HepG2 (cell line): ENCODE measurements at regions not wholly inside any gene's neighbourhood (a gene's known extent, or its start where the extent isn't known, plus 50 kb on each side); places are given as distances from the start of the nearest gene placed in this dataset.
"Not testable (repeated sequence)": the region's sequence is repeated elsewhere in the genome, so short reads cannot be mapped to it uniquely, and the experiment has no call there.

Experiments
- ATAC-seq: fragments of 200-7000 bp; cut with Tn5 transposase; 3 replicates; pipeline ENCODE4 v1.9.1; 2020; ENCODE audit warnings: mild to moderate bottlenecking, moderate library complexity
- BruUV-seq: library from RNA; stranded (reverse); fragments of 400-500 nt; replicated peaks from 2 replicates; lab custom pipeline; 2021; lab: Mats Ljungman, UMichigan
- CTCF ChIA-PET: fragments of 300-600 bp; formaldehyde crosslinking; extraction: SDS; loops from one replicate; lab custom pipeline; 2021; ENCODE audit warnings: low total read pairs, inconsistent platforms, low intra/inter-chr PET ratio; lab: Yijun Ruan, JAX
- POLR2A ChIA-PET: fragments of 350-600 bp; sonication (Branson Sonifier 250); formaldehyde crosslinking; loops from one replicate; lab custom pipeline; 2020; ENCODE audit warnings: antibody characterized with exemption, inconsistent platforms; lab: Yijun Ruan, JAX
- DNase-seq: peaks from one replicate; pipeline ENCODE4 v3.0.0-alpha.2; 2015; ENCODE audit warnings: low spot score
- FAIRE-seq: peaks from 3 replicates; lab custom pipeline; 2011; peaks lifted over from hg19 to GRCh38; lab: Jason Lieb, UNC
- H2AFZ ChIP-seq: one replicate; pipeline ENCODE4 v1.6.1; 2011; ENCODE audit warnings: low read length, inconsistent platforms
- H3K27ac ChIP-seq: fragments of 300-600 bp; 3 replicates; pipeline ENCODE4 v1.8.0; 2011; ENCODE audit warnings: mixed run types, mild to moderate bottlenecking, mixed read lengths, low read length, inconsistent platforms; ENCODE audit not compliant: insufficient read depth; ENCODE audit errors: extremely low read length
- H3K27me3 ChIP-seq, 2 experiments: fragments of 200-600 bp in 1 of 2; 2 replicates in 1 of 2; 3 replicates in 1 of 2; pipeline versions ENCODE4 v1.6.0 to v1.8.0; 2011; ENCODE audit warnings: low read length in 2 of 2, mild to moderate bottlenecking in 2 of 2, moderate library complexity in 2 of 2, inconsistent platforms in 1 of 2; ENCODE audit not compliant: insufficient read depth in 2 of 2, control insufficient read depth in 1 of 2
- H3K36me3 ChIP-seq, 2 experiments: fragments of 200-600 bp in 1 of 2; replicated peaks in 1 of 2; 2 replicates in 1 of 2; 3 replicates in 1 of 2; pipeline versions ENCODE4 v1.5.1 to v1.8.0; 2011; ENCODE audit warnings: low read length in 2 of 2, inconsistent platforms in 1 of 2; ENCODE audit not compliant: insufficient read depth in 2 of 2, control insufficient read depth in 1 of 2
- H3K4me1 ChIP-seq: 2 replicates; pipeline ENCODE4 v1.5.1; 2012; ENCODE audit warnings: low read length, inconsistent platforms; ENCODE audit not compliant: insufficient read depth
- H3K4me2 ChIP-seq: 2 replicates; pipeline ENCODE4 v1.6.0; 2011; ENCODE audit warnings: low read depth, low read length, inconsistent platforms
- H3K4me3 ChIP-seq, 3 experiments: fragments of 200-600 bp in 1 of 3; sonication (generic), shearing (Covaris generic) in 1 of 3; replicated peaks in 1 of 3; 2 replicates each; pipeline ENCODE4 v1.5.1; 2011 to 2016; ENCODE audit warnings: low read length in 3 of 3, inconsistent platforms in 2 of 3, low read depth in 2 of 3, mild to moderate bottlenecking in 2 of 3, control low read depth in 1 of 3, mixed read lengths in 1 of 3; ENCODE audit not compliant: insufficient read depth in 1 of 3
- H3K79me2 ChIP-seq: one replicate; pipeline ENCODE4 v1.6.1; 2011; ENCODE audit warnings: low read length, inconsistent platforms; ENCODE audit not compliant: insufficient read depth
- H3K9ac ChIP-seq: 2 replicates; pipeline ENCODE4 v1.6.0; 2011; ENCODE audit warnings: mild to moderate bottlenecking, low read depth, low read length, inconsistent platforms; ENCODE audit not compliant: insufficient read depth
- H3K9me3 ChIP-seq: 2 replicates; pipeline ENCODE4 v1.5.1; 2012; ENCODE audit warnings: mild to moderate bottlenecking, low read length
- H4K20me1 ChIP-seq: 2 replicates; pipeline ENCODE4 v1.6.0; 2011; ENCODE audit warnings: inconsistent platforms, mild to moderate bottlenecking, low read length, moderate library complexity; ENCODE audit not compliant: insufficient read depth
- HNRNPK ChIP-seq: fragments of 200-400 bp; formaldehyde crosslinking; IDR thresholded peaks from 2 replicates; pipeline ENCODE4 v1.6.1; 2018; ENCODE audit warnings: low read length, low read depth, moderate library complexity, mild to moderate bottlenecking; ENCODE audit not compliant: poor library complexity, severe bottlenecking
- IRX3 ChIP-seq: sonication (generic); formaldehyde crosslinking; IDR thresholded peaks from 2 replicates; pipeline ENCODE4 v1.8.1; 2023; ENCODE audit warnings: mild to moderate bottlenecking, low read depth, missing genetic modification reagents, borderline replicate concordance
- TFDP2 ChIP-seq: sonication (generic); formaldehyde crosslinking; IDR thresholded peaks from 2 replicates; pipeline ENCODE4 v1.4.0; 2020; ENCODE audit warnings: missing genetic modification reagents
- ZFP36L2 ChIP-seq: sonication (generic); formaldehyde crosslinking; IDR thresholded peaks from 2 replicates; pipeline ENCODE4 v1.4.0; 2020; ENCODE audit warnings: missing genetic modification reagents
- ZNF225 ChIP-seq: sonication (generic); formaldehyde crosslinking; IDR thresholded peaks from 2 replicates; pipeline ENCODE4 v1.4.0; 2020; ENCODE audit warnings: mild to moderate bottlenecking, missing genetic modification reagents
- ZNF704 ChIP-seq: sonication (generic); formaldehyde crosslinking; IDR thresholded peaks from 2 replicates; pipeline ENCODE4 v1.8.1; 2023; ENCODE audit warnings: mild to moderate bottlenecking, inconsistent platforms, moderate library complexity, missing genetic modification reagents, borderline replicate concordance
- WGBS: methylation state at CpG from one replicate; pipeline ENCODE4 v1.1.6; 2017; ENCODE audit warnings: low lambda C conversion rate; 5-methylcytosine and 5-hydroxymethylcytosine counted together
- in situ Hi-C: cut with HindIII; loops from 2 replicates; pipeline ENCODE4 v1.10.0; 2017; ENCODE audit warnings: low pct_unique_long_range_greater_than_20kb; ENCODE audit not compliant: extremely low pct_ligation_motif_present
- intact Hi-C: fragments of 100-400 bp; cut with micrococcal nuclease; formaldehyde crosslinking; loops from one replicate; pipeline ENCODE4 v1.10.0; 2022; ENCODE audit not compliant: unreplicated experiment

GRCh38 chr1:233470741-233471499 is 143.0 kb upstream of the KCNK1 start:
- H3K27me3 ChIP-seq, result no peaks in the 10 kb centered on the region; a peak in 1 of 5 replicates
- no peaks in the 10 kb centered on the region for H4K20me1 ChIP-seq
- H3K4me1 ChIP-seq, result peaks cover 12% of the 10 kb centered on the region
- no peak overlapping the region for H3K4me3 ChIP-seq
- H2AFZ ChIP-seq, result no peak overlapping the region
- BruUV-seq, result no TSS peak
- no peak for DNase-seq
- H3K36me3 ChIP-seq, result no peaks in the 10 kb centered on the region
- no peak overlapping the region for H3K9ac ChIP-seq
- no peak for FAIRE-seq
- POLR2A ChIA-PET, result no interaction called here
- CTCF ChIA-PET, result no interaction called here
- in situ Hi-C loops, result no loop called here
- ATAC-seq, result no peak
- intact Hi-C loops, result no loop called here
- peaks cover 2% of the 10 kb centered on the region; the same call in 1 of the 2 replicates for H3K9me3 ChIP-seq
- 18% methylated on average over 6 of the region's 6 CpGs for WGBS
- H3K27ac ChIP-seq, result no peak overlapping the region
- TF ChIP-seq ZFP36L2 (CRISPR knock-in tag) (no peak), HNRNPK (no peak), TFDP2 (CRISPR knock-in tag) (no peak), IRX3 (no peak), ZNF704 (CRISPR knock-in tag) (no peak), ZNF225 (CRISPR knock-in tag) (no peak)
- no peak overlapping the region for H3K4me2 ChIP-seq
- H3K79me2 ChIP-seq, result no peaks in the 10 kb centered on the region

GRCh38 chr1:233471851-233472250 is 142.1 kb upstream of the KCNK1 start:
- H3K36me3 ChIP-seq, in situ Hi-C loops, H3K4me2 ChIP-seq, H3K9me3 ChIP-seq, H2AFZ ChIP-seq, CTCF ChIA-PET, H3K27me3 ChIP-seq, H3K79me2 ChIP-seq, DNase-seq, intact Hi-C loops, H3K4me3 ChIP-seq, BruUV-seq, H3K27ac ChIP-seq, POLR2A ChIA-PET, ATAC-seq, H3K9ac ChIP-seq, FAIRE-seq, H4K20me1 ChIP-seq: not testable (repeated sequence)
- H3K4me1 ChIP-seq, result peaks cover 12% of the 10 kb centered on the region
- WGBS, result 48% methylated on average over 3 of the region's 3 CpGs

GRCh38 chr1:233472796-233473195 is 141.1 kb upstream of the KCNK1 start:
- H4K20me1 ChIP-seq, H3K36me3 ChIP-seq, intact Hi-C loops, H2AFZ ChIP-seq, H3K9ac ChIP-seq, BruUV-seq, ATAC-seq, POLR2A ChIA-PET, H3K27me3 ChIP-seq, in situ Hi-C loops, DNase-seq, H3K9me3 ChIP-seq, H3K79me2 ChIP-seq, H3K4me2 ChIP-seq, FAIRE-seq, H3K4me3 ChIP-seq, CTCF ChIA-PET, H3K27ac ChIP-seq: not testable (repeated sequence)
- 31% methylated on average over 7 of the region's 7 CpGs for WGBS
- H3K4me1 ChIP-seq, result peaks cover 12% of the 10 kb centered on the region
